OCI-LY7 (cell line): ENCODE measurements at regions not wholly inside any gene's neighbourhood (a gene's known extent, or its start where the extent isn't known, plus 50 kb on each side); places are given as distances from the start of the nearest gene placed in this dataset.

ENCODE experiments used
- CTCF ChIP-seq: fragments of 200-600 bp; sonication (generic); conservative IDR thresholded peaks from 2 replicates; pipeline ENCODE4 v1.5.1; 2014; ENCODE audit warnings: mild to moderate bottlenecking, antibody characterized with exemption, low read length, moderate library complexity, mixed read lengths
- EZH2phosphoT487 ChIP-seq: fragments of 200-600 bp; sonication (generic); IDR thresholded peaks from 2 replicates; pipeline ENCODE4 v1.6.1; 2018; ENCODE audit warnings: low read depth, borderline replicate concordance, mild to moderate bottlenecking, mixed run types, antibody characterized with exemption, low read length, moderate library complexity, mixed read lengths

- TF ChIP-seq EZH2phosphoT487: no peak
- TF ChIP-seq CTCF: no peak
Measured at GRCh38 chr16:86189934-86190333, 291.0 kb downstream of the IRF8 start.
